Heart left ventricle (tissue), 13 donors: ENCODE measurements at regions not wholly inside any gene's neighbourhood (a gene's known extent, or its start where the extent isn't known, plus 50 kb on each side); places are given as distances from the start of the nearest gene placed in this dataset.

ENCODE experiments used
- CTCF ChIP-seq, 12 donors: fragments of 200-600 bp; sonication (generic) in 4 of 12; IDR thresholded peaks; one replicate each; pipeline versions ENCODE4 v1.5.0 to v1.8.0; 2018 to 2022; ENCODE audit warnings: antibody characterized with exemption in 12 of 12, mild to moderate bottlenecking in 5 of 12
- POLR2A ChIP-seq, 2 donors: fragments of 450-650 bp; IDR thresholded peaks; one replicate each; pipeline ENCODE4 v1.6.1; 2017; ENCODE audit warnings: antibody characterized with exemption in 2 of 2, mild to moderate bottlenecking in 2 of 2, moderate library complexity in 2 of 2
- donor health status: ischemic (EF 13 %, LVEDD 7.1; RV severe dilation, severe dysfunction).
- donor health status: DM: no; HTN: yes; CAD: no.
- donor health status: DM: no; HTN: no; CAD: no.
- donor health status: ischemic (EF 25% LVEDD 6.9; RV normal size, moderate dysfunction).
- donor health status: ischemic (EF 25% LVEDD 5.7; RV mildly dilated, moderate dysfunction).
- donor health status: ischemic (EF 35%, LVEDD 5.7; RV mildly dilated, moderate dysfunction).
- donor health status: nonischemic (EF 11% LVEDD 7.7; RV severe dilation, severe dysfunction).
- donor health status: DM: yes; HTN: yes; CAD: no.
- donor health status: PGD.
- donor health status: ischemic (EF 29% LVEDD 5.4; RV normal size, mild dysfunction).
- donor health status: nonischemic (EF 23%, LVEDD 6.1; RV moderate dilation, normal function).

GRCh38 chr16:82404586-82405315, 222.0 kb upstream of the CDH13 start:
- TF ChIP-seq CTCF (IDR thresholded peaks at IDR 0.05) (no peak), POLR2A (IDR thresholded peaks at IDR 0.05) (no peak)
